ENCODE measurements at regions not wholly inside any gene's neighbourhood (a gene's known extent, or its start where the extent isn't known, plus 50 kb on each side); places are given as distances from the start of the nearest gene placed in this dataset.

- Histone ChIP-seq H3K27ac (ENCODE audit: low read depth, low read length) (no peak overlapping the region), H3K4me1 (ENCODE audit: insufficient read depth, low read length) (no peaks in the 10 kb centered on the region), H3K9ac (ENCODE audit: low read length) (no peak overlapping the region), H2AFZ (ENCODE audit: low read depth, low read length) (no peak overlapping the region), H3K9me3 (ENCODE audit: insufficient read depth, low read depth, low read length) (no peaks in the 10 kb centered on the region), H3K36me3 (ENCODE audit: insufficient read depth, low read length) (no peaks in the 10 kb centered on the region), H3K27me3 (ENCODE audit: insufficient read depth, low read length) (no peaks in the 10 kb centered on the region), H3K4me2 (ENCODE audit: low read length) (no peak overlapping the region), H3K4me3 (ENCODE audit: insufficient read depth, low read depth, low read length) (no peak overlapping the region), H4K20me1 (ENCODE audit: insufficient read depth, low read length) (no peaks in the 10 kb centered on the region), H3K79me2 (ENCODE audit: insufficient read depth, low read length) (no peaks in the 10 kb centered on the region)
- Mint-ChIP-seq H3K4me3 (ENCODE audit: unreplicated experiment) (no peak overlapping the region), H3K27me3 (ENCODE audit: low read depth, unreplicated experiment) (peaks cover 15% of the 10 kb centered on the region), H3K27ac (ENCODE audit: unreplicated experiment) (no peak overlapping the region), H3K9me3 (ENCODE audit: unreplicated experiment) (peaks cover 2% of the 10 kb centered on the region), H3K4me1 (ENCODE audit: low read depth, unreplicated experiment) (no peaks in the 10 kb centered on the region), H3K36me3 (ENCODE audit: low read depth, unreplicated experiment) (no peaks in the 10 kb centered on the region)
- DNase-seq (ENCODE audit: low read depth) (no peak), FAIRE-seq (peak; percentile 13)
- TF ChIP-seq CTCF (IDR thresholded peaks at IDR 0.05; ENCODE audit: insufficient read depth, low read depth, low read length) = no peak
- TF ChIP-seq EZH2 (IDR thresholded peaks at IDR 0.05; ENCODE audit: insufficient read depth, low read length) = no peak
Observed at GRCh38 chr1:116193768-116194167, 82.6 kb downstream of the MAB21L3 start.

GRCh38 chr1:116194568-116194967, 83.4 kb downstream of the MAB21L3 start:
- H3K4me3 ChIP-seq (ENCODE audit: insufficient read depth, low read depth, low read length) = no peak overlapping the region
- no peak overlapping the region for H2AFZ ChIP-seq (ENCODE audit: low read depth, low read length)

More at GRCh38 chr1:116194568-116194967, 83.4 kb downstream of the MAB21L3 start:
- no peaks in the 10 kb centered on the region for H3K36me3 ChIP-seq (ENCODE audit: insufficient read depth, low read length)
- no peak for TF ChIP-seq EZH2 (IDR thresholded peaks at IDR 0.05; ENCODE audit: insufficient read depth, low read length)
- no peak for TF ChIP-seq CTCF (IDR thresholded peaks at IDR 0.05; ENCODE audit: insufficient read depth, low read depth, low read length)
- no peaks in the 10 kb centered on the region for H4K20me1 ChIP-seq (ENCODE audit: insufficient read depth, low read length)
- no peaks in the 10 kb centered on the region for H3K27me3 ChIP-seq (ENCODE audit: insufficient read depth, low read length)
- H3K9ac ChIP-seq (ENCODE audit: low read length) = no peak overlapping the region
- H3K9me3 ChIP-seq (ENCODE audit: insufficient read depth, low read depth, low read length) = no peaks in the 10 kb centered on the region
- H3K4me1 ChIP-seq (ENCODE audit: insufficient read depth, low read length) = no peaks in the 10 kb centered on the region
- no peak overlapping the region for H3K27ac Mint-ChIP-seq (ENCODE audit: unreplicated experiment)
- peaks cover 19% of the 10 kb centered on the region for H3K27me3 Mint-ChIP-seq (ENCODE audit: low read depth, unreplicated experiment)
- DNase-seq (ENCODE audit: low read depth) (no peak), FAIRE-seq (no peak)
- H3K4me1 Mint-ChIP-seq (ENCODE audit: low read depth, unreplicated experiment) = no peaks in the 10 kb centered on the region
- H3K27ac ChIP-seq (ENCODE audit: low read depth, low read length) = no peak overlapping the region
- H3K36me3 Mint-ChIP-seq (ENCODE audit: low read depth, unreplicated experiment) = no peaks in the 10 kb centered on the region
- no peaks in the 10 kb centered on the region for H3K79me2 ChIP-seq (ENCODE audit: insufficient read depth, low read length)
- H3K4me2 ChIP-seq (ENCODE audit: low read length) = no peak overlapping the region
- peaks cover 2% of the 10 kb centered on the region for H3K9me3 Mint-ChIP-seq (ENCODE audit: unreplicated experiment)
- no peak overlapping the region for H3K4me3 Mint-ChIP-seq (ENCODE audit: unreplicated experiment)
